H1 (cell line): ENCODE measurements at regions not wholly inside any gene's neighbourhood (a gene's known extent, or its start where the extent isn't known, plus 50 kb on each side); places are given as distances from the start of the nearest gene placed in this dataset.

Source experiments
- CTCF ChIA-PET: fragments of 300-600 bp; sonication (Branson Sonifier 250); formaldehyde crosslinking; loops from one replicate; lab custom pipeline; 2021; ENCODE audit not compliant: partially characterized antibody; lab: Charles Lee
- POLR2A ChIA-PET: fragments of 300-600 bp; sonication (Branson Sonifier 250); formaldehyde crosslinking; loops from one replicate; lab custom pipeline; 2021; ENCODE audit warnings: inconsistent platforms; ENCODE audit not compliant: partially characterized antibody; lab: Charles Lee
- DNase-seq, 2 experiments: peaks; one replicate each; pipeline versions ENCODE4 v3.0.0 to v3.0.0-alpha.2; 2010 to 2022; ENCODE audit warnings: low spot score in 2 of 2, low read depth in 1 of 2, mixed read lengths in 1 of 2
- FAIRE-seq: peaks from 2 replicates; lab custom pipeline; 2011; peaks lifted over from hg19 to GRCh38; lab: Jason Lieb, UNC
- H2AFZ ChIP-seq: 2 replicates; pipeline ENCODE4 v1.8.1; 2012; ENCODE audit warnings: low read length, inconsistent platforms
- H2AK5ac ChIP-seq: 2 replicates; pipeline ENCODE4 v1.6.1; 2013; ENCODE audit warnings: low read depth, low read length
- H2BK120ac ChIP-seq: replicated peaks from 2 replicates; pipeline ENCODE3; 2013; ENCODE audit warnings: low read depth, low read length, inconsistent platforms
- H2BK12ac ChIP-seq: 2 replicates; pipeline ENCODE4 v1.6.1; 2013; ENCODE audit warnings: low read depth, low read length
- H2BK15ac ChIP-seq: 2 replicates; pipeline ENCODE4 v1.6.1; 2013; ENCODE audit warnings: low read length
- H2BK20ac ChIP-seq: 2 replicates; pipeline ENCODE4 v1.6.1; 2013; ENCODE audit warnings: low read length
- H2BK5ac ChIP-seq: 2 replicates; pipeline ENCODE4 v1.6.1; 2013; ENCODE audit warnings: low read depth, low read length
- H3K14ac ChIP-seq: 2 replicates; pipeline ENCODE4 v1.6.1; 2013; ENCODE audit warnings: inconsistent platforms; ENCODE audit not compliant: insufficient read length
- H3K18ac ChIP-seq: 2 replicates; pipeline ENCODE4 v1.6.1; 2013; ENCODE audit warnings: low read length; ENCODE audit errors: extremely low read depth
- H3K23ac ChIP-seq: 2 replicates; pipeline ENCODE4 v1.6.1; 2013; ENCODE audit warnings: inconsistent platforms; ENCODE audit not compliant: insufficient read length
- H3K23me2 ChIP-seq: 2 replicates; pipeline ENCODE4 v1.6.1; 2013; ENCODE audit warnings: low read depth, low read length
- H3K27ac ChIP-seq: 2 replicates; pipeline ENCODE4 v1.6.1; 2011; ENCODE audit warnings: low read depth, low read length, inconsistent platforms
- H3K27me3 ChIP-seq, 4 experiments: replicated peaks in 1 of 4; 1 replicate in 1 of 4; 2 replicates in 3 of 4; pipeline versions ENCODE4 v1.6.1 to v1.8.1; 2011 to 2013; ENCODE audit warnings: low read length in 3 of 4, mild to moderate bottlenecking in 3 of 4, inconsistent platforms in 2 of 4, mixed read lengths in 2 of 4, moderate library complexity in 1 of 4; ENCODE audit not compliant: control insufficient read depth in 3 of 4, insufficient read depth in 3 of 4; ENCODE audit errors: extremely low read depth in 1 of 4
- H3K36me3 ChIP-seq, 4 experiments: 2 replicates each; pipeline versions ENCODE4 v1.6.1 to v1.8.1; 2011 to 2013; ENCODE audit warnings: mild to moderate bottlenecking in 4 of 4, low read length in 3 of 4, moderate library complexity in 2 of 4, control low read depth in 1 of 4, inconsistent platforms in 1 of 4; ENCODE audit not compliant: insufficient read depth in 4 of 4, control insufficient read depth in 2 of 4
- H3K4ac ChIP-seq: replicated peaks from 2 replicates; pipeline ENCODE3; 2013; ENCODE audit warnings: low read length, low read depth, mixed read lengths, inconsistent platforms; ENCODE audit not compliant: insufficient read length
- H3K4me1 ChIP-seq, 4 experiments: replicated peaks in 1 of 4; 1 replicate in 1 of 4; 2 replicates in 3 of 4; pipeline versions ENCODE4 v1.6.1 to v1.8.1; 2011 to 2013; ENCODE audit warnings: low read length in 3 of 4, inconsistent platforms in 2 of 4, mixed read lengths in 1 of 4; ENCODE audit not compliant: insufficient read depth in 4 of 4, control insufficient read depth in 3 of 4
- H3K4me2 ChIP-seq, 2 experiments: 2 replicates each; pipeline versions ENCODE4 v1.6.1 to v1.8.1; 2011 to 2013; ENCODE audit warnings: low read depth in 2 of 2, low read length in 2 of 2, control low read depth in 1 of 2, inconsistent platforms in 1 of 2, mild to moderate bottlenecking in 1 of 2; ENCODE audit not compliant: insufficient read depth in 1 of 2
- H3K4me3 ChIP-seq, 4 experiments: fragments of 200-600, 300-600 bp in 1 of 4; sonication (generic), shearing (Covaris generic), sonication (Bioruptor Twin) in 1 of 4; 2 replicates each; pipeline versions ENCODE4 v1.5.1 to v1.8.1; 2011 to 2016; ENCODE audit warnings: low read length in 4 of 4, low read depth in 3 of 4, control low read depth in 2 of 4, inconsistent platforms in 2 of 4, mild to moderate bottlenecking in 2 of 4, mixed read lengths in 1 of 4, moderate library complexity in 1 of 4; ENCODE audit not compliant: insufficient read depth in 2 of 4; ENCODE audit errors: extremely low read depth in 1 of 4
- H3K56ac ChIP-seq: replicated peaks from 2 replicates; pipeline ENCODE3; 2013; ENCODE audit warnings: low read depth, mild to moderate bottlenecking, mixed read lengths, low read length, inconsistent platforms; ENCODE audit not compliant: insufficient read length
- H3K79me1 ChIP-seq: 2 replicates; pipeline ENCODE4 v1.6.1; 2013; ENCODE audit warnings: low read depth, low read length, control low read depth
- H3K79me2 ChIP-seq, 2 experiments: 2 replicates each; pipeline versions ENCODE4 v1.6.1 to v1.8.1; 2012 to 2013; ENCODE audit warnings: low read length in 2 of 2, mild to moderate bottlenecking in 2 of 2, inconsistent platforms in 1 of 2; ENCODE audit not compliant: insufficient read depth in 2 of 2, control insufficient read depth in 1 of 2
- H3K9ac ChIP-seq, 4 experiments: replicated peaks in 1 of 4; 1 replicate in 1 of 4; 2 replicates in 3 of 4; pipeline versions ENCODE4 v1.6.1 to v1.8.1; 2011 to 2013; ENCODE audit warnings: low read depth in 3 of 4, low read length in 3 of 4, control low read depth in 2 of 4, mild to moderate bottlenecking in 2 of 4, moderate library complexity in 2 of 4, inconsistent platforms in 1 of 4; ENCODE audit errors: extremely low read depth in 1 of 4
- H3K9me3 ChIP-seq, 2 experiments: 2 replicates each; pipeline versions ENCODE4 v1.6.1 to v1.8.1; 2012 to 2013; ENCODE audit warnings: mild to moderate bottlenecking in 2 of 2, moderate library complexity in 2 of 2, control low read depth in 1 of 2, inconsistent platforms in 1 of 2, low read depth in 1 of 2, low read length in 1 of 2, mixed read lengths in 1 of 2; ENCODE audit not compliant: insufficient read depth in 2 of 2
- H4K20me1 ChIP-seq, 2 experiments: replicated peaks in 1 of 2; 2 replicates each; pipeline versions ENCODE3 to v1.8.1; 2011 to 2013; ENCODE audit warnings: inconsistent platforms in 2 of 2, low read length in 2 of 2, mild to moderate bottlenecking in 1 of 2; ENCODE audit not compliant: insufficient read depth in 2 of 2, control insufficient read depth in 1 of 2
- H4K5ac ChIP-seq: 2 replicates; pipeline ENCODE4 v1.6.1; 2013; ENCODE audit warnings: low read length, low read depth, mixed read lengths, inconsistent platforms; ENCODE audit not compliant: insufficient read length
- H4K8ac ChIP-seq: 2 replicates; pipeline ENCODE4 v1.8.0; 2013; ENCODE audit warnings: mild to moderate bottlenecking, moderate library complexity, low read length, inconsistent platforms; ENCODE audit not compliant: insufficient read depth; ENCODE audit errors: extremely low read depth
- H4K91ac ChIP-seq: replicated peaks from 2 replicates; pipeline ENCODE3; 2013; ENCODE audit warnings: low read length, mixed read lengths, inconsistent platforms; ENCODE audit not compliant: insufficient read length
- CTBP2 ChIP-seq: IDR thresholded peaks from 2 replicates; pipeline ENCODE4 v1.7.0; 2011; ENCODE audit warnings: borderline replicate concordance, mild to moderate bottlenecking, moderate library complexity, mixed read lengths, low read length; ENCODE audit not compliant: insufficient read depth, insufficient read length
- HDAC2 ChIP-seq, 2 experiments: fragments of 300-600 bp in 1 of 2; sonication (generic) in 1 of 2; IDR thresholded peaks; 2 replicates each; pipeline ENCODE4 v1.6.1; 2011 to 2012; ENCODE audit warnings: low read depth in 2 of 2, low read length in 2 of 2, mild to moderate bottlenecking in 2 of 2, moderate library complexity in 2 of 2, borderline replicate concordance in 1 of 2, inconsistent platforms in 1 of 2
- SIN3A ChIP-seq, 2 experiments: IDR thresholded peaks in 1 of 2; conservative IDR thresholded peaks in 1 of 2; 2 replicates each; pipeline ENCODE4 v1.6.1; 2011 to 2012; ENCODE audit warnings: low read length in 2 of 2, improper control_type of control experiment in 1 of 2, low read depth in 1 of 2, mild to moderate bottlenecking in 1 of 2
- SIX5 ChIP-seq: IDR thresholded peaks from 2 replicates; pipeline ENCODE4 v1.6.1; 2011; ENCODE audit warnings: mild to moderate bottlenecking, low read depth, low read length
- SP2 ChIP-seq: IDR thresholded peaks from 2 replicates; pipeline ENCODE4 v1.6.1; 2012; ENCODE audit warnings: mild to moderate bottlenecking, low read length, inconsistent platforms
- SUZ12 ChIP-seq: fragments of 200-600 bp; sonication (generic); IDR thresholded peaks from 2 replicates; pipeline ENCODE4 v1.6.1; 2012; ENCODE audit warnings: mild to moderate bottlenecking, inconsistent platforms, low read length, moderate library complexity, mixed read lengths
- TAF7 ChIP-seq: optimal IDR thresholded peaks from 2 replicates; pipeline ENCODE3; 2011; ENCODE audit warnings: low read depth, mild to moderate bottlenecking, inconsistent platforms, low read length, moderate library complexity, borderline replicate concordance
- TF ChIP-seq, protein P1 (sequence below): IDR thresholded peaks from 2 replicates; pipeline ENCODE4 v1.6.1; 2011; ENCODE audit warnings: low read depth, mild to moderate bottlenecking, low read length; ENCODE audit not compliant: insufficient read depth

DNA sequence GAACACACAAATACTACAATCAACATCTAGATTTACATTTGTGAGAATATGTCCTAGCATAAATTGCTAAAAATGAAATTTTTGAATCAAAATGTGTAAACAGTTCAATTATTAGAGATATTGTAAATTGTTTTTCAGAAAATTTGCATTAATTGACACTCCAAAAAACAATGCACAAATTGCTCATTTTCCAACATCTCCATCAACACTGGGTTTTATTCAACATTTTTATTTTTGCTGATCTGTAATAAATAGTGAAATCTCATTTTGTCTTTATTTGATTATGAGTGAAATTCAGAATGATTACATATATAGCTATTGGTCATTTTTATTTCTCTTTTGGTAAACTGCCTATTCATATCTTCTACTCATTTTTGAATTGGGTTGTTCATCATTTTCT, 120.0 kb upstream of the GRIA3 start:
- no peak overlapping the region for H3K9ac ChIP-seq
- no peak overlapping the region for H2AFZ ChIP-seq
- no peaks in the 10 kb centered on the region for H3K79me2 ChIP-seq
- H3K27me3 ChIP-seq = no peaks in the 10 kb centered on the region
- no peak overlapping the region for H3K14ac ChIP-seq
- H3K27ac ChIP-seq = no peak overlapping the region
- FAIRE-seq (no peak), DNase-seq (no peak)
- no peak overlapping the region for H3K23ac ChIP-seq
- no peak overlapping the region for H4K91ac ChIP-seq
- no peaks in the 10 kb centered on the region for H3K79me1 ChIP-seq
- H2BK5ac ChIP-seq = no peak overlapping the region
- no peak overlapping the region for H3K4me2 ChIP-seq
- H3K4me3 ChIP-seq = no peak overlapping the region
- H3K36me3 ChIP-seq = no peaks in the 10 kb centered on the region
- no peak overlapping the region for H2BK20ac ChIP-seq
- H4K20me1 ChIP-seq = no peaks in the 10 kb centered on the region
- H2AK5ac ChIP-seq = no peak overlapping the region
- no peak overlapping the region for H2BK15ac ChIP-seq
- H3K4me1 ChIP-seq = no peaks in the 10 kb centered on the region
- TF ChIP-seq SP2 = no peak
- no peak for TF ChIP-seq TAF7
- no peak for TF ChIP-seq CTBP2
- TF ChIP-seq SIX5 = no peak
- no peak for TF ChIP-seq SUZ12
- TF ChIP-seq, protein P1, sequence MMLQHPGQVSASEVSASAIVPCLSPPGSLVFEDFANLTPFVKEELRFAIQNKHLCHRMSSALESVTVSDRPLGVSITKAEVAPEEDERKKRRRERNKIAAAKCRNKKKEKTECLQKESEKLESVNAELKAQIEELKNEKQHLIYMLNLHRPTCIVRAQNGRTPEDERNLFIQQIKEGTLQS = no peak
- no peak for TF ChIP-seq SIN3A (conservative IDR thresholded peaks at IDR 0.05 in 1 of 2, IDR thresholded peaks at IDR 0.05 in 1 of 2; ENCODE audit: low read depth in 1 of 2, low read length in 2 of 2)
- TF ChIP-seq HDAC2 (IDR thresholded peaks at IDR 0.05; ENCODE audit: borderline replicate concordance in 1 of 2, low read depth in 2 of 2, low read length in 2 of 2) = no peak
- no peak overlapping the region for H3K18ac ChIP-seq
- no peaks in the 10 kb centered on the region for H3K23me2 ChIP-seq
- H4K8ac ChIP-seq = no peak overlapping the region
- CTCF ChIA-PET = no interaction called here
- H4K5ac ChIP-seq = no peak overlapping the region
- no peak overlapping the region for H3K4ac ChIP-seq
- H2BK120ac ChIP-seq = no peak overlapping the region
- H2BK12ac ChIP-seq = no peak overlapping the region
- POLR2A ChIA-PET = no interaction called here
- H3K9me3 ChIP-seq = no peaks in the 10 kb centered on the region
- H3K56ac ChIP-seq = no peak overlapping the region
